ENCODE measurements at regions not wholly inside any gene's neighbourhood (a gene's known extent, or its start where the extent isn't known, plus 50 kb on each side); places are given as distances from the start of the nearest gene placed in this dataset.
"Not testable (repeated sequence)": the region's sequence is repeated elsewhere in the genome, so short reads cannot be mapped to it uniquely, and the experiment has no call there.

- H3K9ac ChIP-seq (ENCODE audit: low read depth, low read length, poor library complexity, severe bottlenecking); H4K20me1 ChIP-seq (ENCODE audit: insufficient read depth, low read length, poor library complexity, severe bottlenecking); H3K79me2 ChIP-seq (ENCODE audit: insufficient read depth, low read length); H3K4me3 ChIP-seq (ENCODE audit: low read length, poor library complexity, severe bottlenecking); H3K9me3 ChIP-seq (ENCODE audit: insufficient read depth, low read depth, low read length); H3K4me1 ChIP-seq (ENCODE audit: insufficient read depth, low read length, poor library complexity, severe bottlenecking); H2AFZ ChIP-seq (ENCODE audit: low read length); H3K36me3 ChIP-seq (ENCODE audit: insufficient read depth, low read length); H3F3A ChIP-seq (ENCODE audit: low read depth); H3K4me2 ChIP-seq (ENCODE audit: low read depth, low read length, poor library complexity, severe bottlenecking); H3K27me3 ChIP-seq (ENCODE audit: insufficient read depth, low read length, poor library complexity, severe bottlenecking); H3K9me2 ChIP-seq (replicated peaks; ENCODE audit: low read depth, low read length): not testable (repeated sequence)
Measured at GRCh38 chr1:223998676-223999455, 115.0 kb upstream of the FBXO28 start.

GRCh38 chr1:223996376-223996775 lies 117.5 kb upstream of the FBXO28 start:
- H3K9me3 ChIP-seq (ENCODE audit: insufficient read depth, low read depth, low read length); H3K9me2 ChIP-seq (replicated peaks; ENCODE audit: low read depth, low read length); H3K27me3 ChIP-seq (ENCODE audit: insufficient read depth, low read length, poor library complexity, severe bottlenecking); H3K4me2 ChIP-seq (ENCODE audit: low read depth, low read length, poor library complexity, severe bottlenecking); H2AFZ ChIP-seq (ENCODE audit: low read length); H3K4me1 ChIP-seq (ENCODE audit: insufficient read depth, low read length, poor library complexity, severe bottlenecking); H3K4me3 ChIP-seq (ENCODE audit: low read length, poor library complexity, severe bottlenecking); H3F3A ChIP-seq (ENCODE audit: low read depth); H4K20me1 ChIP-seq (ENCODE audit: insufficient read depth, low read length, poor library complexity, severe bottlenecking); H3K9ac ChIP-seq (ENCODE audit: low read depth, low read length, poor library complexity, severe bottlenecking); H3K79me2 ChIP-seq (ENCODE audit: insufficient read depth, low read length); H3K36me3 ChIP-seq (ENCODE audit: insufficient read depth, low read length): not testable (repeated sequence)

- not testable (repeated sequence) for H4K20me1 ChIP-seq (ENCODE audit: insufficient read depth, low read length, poor library complexity, severe bottlenecking); H3K36me3 ChIP-seq (ENCODE audit: insufficient read depth, low read length); H3K79me2 ChIP-seq (ENCODE audit: insufficient read depth, low read length); H3K9me3 ChIP-seq (ENCODE audit: insufficient read depth, low read depth, low read length); H3F3A ChIP-seq (ENCODE audit: low read depth); H3K4me1 ChIP-seq (ENCODE audit: insufficient read depth, low read length, poor library complexity, severe bottlenecking); H3K9me2 ChIP-seq (replicated peaks; ENCODE audit: low read depth, low read length); H3K27me3 ChIP-seq (ENCODE audit: insufficient read depth, low read length, poor library complexity, severe bottlenecking)
- H3K4me3 ChIP-seq (ENCODE audit: low read length, poor library complexity, severe bottlenecking): peak overlapping the region; percentile 73
- peak overlapping the region; percentile 64; the same call in 1 of the 2 replicates for H2AFZ ChIP-seq (ENCODE audit: low read length)
- H3K4me2 ChIP-seq (ENCODE audit: low read depth, low read length, poor library complexity, severe bottlenecking): peak overlapping the region; percentile 76
- peak overlapping the region; percentile 76 for H3K9ac ChIP-seq (ENCODE audit: low read depth, low read length, poor library complexity, severe bottlenecking)
Measured at GRCh38 chr1:223992456-223993246, 121.3 kb upstream of the FBXO28 start.

GRCh38 chr1:223991297-223991857 lies 122.5 kb upstream of the FBXO28 start:
- not testable (repeated sequence) for H3K9ac ChIP-seq (ENCODE audit: low read depth, low read length, poor library complexity, severe bottlenecking); H3K27me3 ChIP-seq (ENCODE audit: insufficient read depth, low read length, poor library complexity, severe bottlenecking); H3K4me1 ChIP-seq (ENCODE audit: insufficient read depth, low read length, poor library complexity, severe bottlenecking); H3K79me2 ChIP-seq (ENCODE audit: insufficient read depth, low read length); H3K36me3 ChIP-seq (ENCODE audit: insufficient read depth, low read length); H3K9me3 ChIP-seq (ENCODE audit: insufficient read depth, low read depth, low read length); H3K9me2 ChIP-seq (replicated peaks; ENCODE audit: low read depth, low read length); H2AFZ ChIP-seq (ENCODE audit: low read length); H3F3A ChIP-seq (ENCODE audit: low read depth); H3K4me3 ChIP-seq (ENCODE audit: low read length, poor library complexity, severe bottlenecking); H4K20me1 ChIP-seq (ENCODE audit: insufficient read depth, low read length, poor library complexity, severe bottlenecking)
- H3K4me2 ChIP-seq (ENCODE audit: low read depth, low read length, poor library complexity, severe bottlenecking): peak overlapping the region; percentile 8

GRCh38 chr1:223961985-223962384 lies 116.2 kb upstream of the TP53BP2 start:
- not testable (repeated sequence) for H3K36me3 ChIP-seq (ENCODE audit: insufficient read depth, low read length); H3K4me3 ChIP-seq (ENCODE audit: low read length, poor library complexity, severe bottlenecking); H3K9me3 ChIP-seq (ENCODE audit: insufficient read depth, low read depth, low read length); H3K9ac ChIP-seq (ENCODE audit: low read depth, low read length, poor library complexity, severe bottlenecking); H4K20me1 ChIP-seq (ENCODE audit: insufficient read depth, low read length, poor library complexity, severe bottlenecking); H2AFZ ChIP-seq (ENCODE audit: low read length); H3K4me2 ChIP-seq (ENCODE audit: low read depth, low read length, poor library complexity, severe bottlenecking); H3K27me3 ChIP-seq (ENCODE audit: insufficient read depth, low read length, poor library complexity, severe bottlenecking); H3K9me2 ChIP-seq (replicated peaks; ENCODE audit: low read depth, low read length); H3F3A ChIP-seq (ENCODE audit: low read depth); H3K79me2 ChIP-seq (ENCODE audit: insufficient read depth, low read length); H3K4me1 ChIP-seq (ENCODE audit: insufficient read depth, low read length, poor library complexity, severe bottlenecking)

- not testable (repeated sequence) for H3K27me3 ChIP-seq (ENCODE audit: insufficient read depth, low read length, poor library complexity, severe bottlenecking); H4K20me1 ChIP-seq (ENCODE audit: insufficient read depth, low read length, poor library complexity, severe bottlenecking); H3K9me2 ChIP-seq (replicated peaks; ENCODE audit: low read depth, low read length); H3K9me3 ChIP-seq (ENCODE audit: insufficient read depth, low read depth, low read length); H3K4me1 ChIP-seq (ENCODE audit: insufficient read depth, low read length, poor library complexity, severe bottlenecking); H3K4me3 ChIP-seq (ENCODE audit: low read length, poor library complexity, severe bottlenecking); H3K36me3 ChIP-seq (ENCODE audit: insufficient read depth, low read length); H3K79me2 ChIP-seq (ENCODE audit: insufficient read depth, low read length); H3K9ac ChIP-seq (ENCODE audit: low read depth, low read length, poor library complexity, severe bottlenecking); H3K4me2 ChIP-seq (ENCODE audit: low read depth, low read length, poor library complexity, severe bottlenecking); H2AFZ ChIP-seq (ENCODE audit: low read length); H3F3A ChIP-seq (ENCODE audit: low read depth)
Measured at GRCh38 chr1:223952801-223953200, 107.1 kb upstream of the TP53BP2 start.

GRCh38 chr1:223951551-223951950 lies 105.8 kb upstream of the TP53BP2 start:
- not testable (repeated sequence) for H4K20me1 ChIP-seq (ENCODE audit: insufficient read depth, low read length, poor library complexity, severe bottlenecking); H2AFZ ChIP-seq (ENCODE audit: low read length); H3K4me3 ChIP-seq (ENCODE audit: low read length, poor library complexity, severe bottlenecking); H3K79me2 ChIP-seq (ENCODE audit: insufficient read depth, low read length); H3K9ac ChIP-seq (ENCODE audit: low read depth, low read length, poor library complexity, severe bottlenecking); H3K4me2 ChIP-seq (ENCODE audit: low read depth, low read length, poor library complexity, severe bottlenecking); H3F3A ChIP-seq (ENCODE audit: low read depth); H3K36me3 ChIP-seq (ENCODE audit: insufficient read depth, low read length); H3K9me3 ChIP-seq (ENCODE audit: insufficient read depth, low read depth, low read length); H3K27me3 ChIP-seq (ENCODE audit: insufficient read depth, low read length, poor library complexity, severe bottlenecking); H3K9me2 ChIP-seq (replicated peaks; ENCODE audit: low read depth, low read length); H3K4me1 ChIP-seq (ENCODE audit: insufficient read depth, low read length, poor library complexity, severe bottlenecking)
